ENCODE measurements at regions not wholly inside any gene's neighbourhood (a gene's known extent, or its start where the extent isn't known, plus 50 kb on each side); places are given as distances from the start of the nearest gene placed in this dataset.

DNA sequence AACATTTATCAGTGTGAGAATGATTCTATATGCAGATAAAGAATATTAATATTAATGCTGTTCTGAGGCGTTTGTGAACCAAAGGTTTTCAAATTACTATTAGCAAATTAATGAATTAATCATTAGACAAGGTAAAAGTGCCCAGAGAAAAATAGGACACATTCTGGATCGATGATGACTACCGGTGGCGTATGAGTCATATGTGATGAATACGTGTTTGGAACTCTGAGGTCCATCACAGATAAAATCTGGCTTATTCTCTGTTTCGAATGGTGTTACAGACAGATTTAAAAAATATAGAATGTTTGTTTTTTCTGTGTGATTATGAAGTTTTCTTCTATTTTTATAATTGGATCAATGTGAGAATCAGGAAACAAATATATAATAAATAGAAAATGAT lies 79.2 kb upstream of the RTL1 start:
- Histone ChIP-seq H2BK15ac (ENCODE audit: low read depth, poor library complexity, severe bottlenecking) (no peak overlapping the region), H3K4me1 (ENCODE audit: control insufficient read depth, insufficient read depth, low read depth, low read length) (peaks cover 3% of the 10 kb centered on the region), H3K27me3 (ENCODE audit: control insufficient read depth in 1 of 2, insufficient read depth in 1 of 2, low read length in 2 of 2) (no peaks in the 10 kb centered on the region), H4K8ac (ENCODE audit: low read length) (no peak overlapping the region), H3K4me2 (ENCODE audit: low read length, poor library complexity, severe bottlenecking) (no peak overlapping the region), H3K79me1 (replicated peaks; ENCODE audit: low read length, poor library complexity, severe bottlenecking) (no peaks in the 10 kb centered on the region), H3K23ac (ENCODE audit: low read length in 2 of 2) (no peak overlapping the region), H2AFZ (ENCODE audit: low read depth, low read length) (no peak overlapping the region), H3K9me3 (ENCODE audit: control insufficient read depth, low read length) (no peaks in the 10 kb centered on the region), H3K4ac (ENCODE audit: low read depth in 1 of 2, low read length in 2 of 2) (no peak overlapping the region), H3K4me3 (ENCODE audit: insufficient read depth in 1 of 2, low read depth in 1 of 2, low read length in 2 of 2) (no peak overlapping the region), H3K36me3 (ENCODE audit: control insufficient read depth in 1 of 2, insufficient read depth in 2 of 2, low read depth in 1 of 2, low read length in 2 of 2) (peaks cover 0 to 79% of the 10 kb centered on the region in 2 experiments), H3K9ac (ENCODE audit: low read length) (no peak overlapping the region), H2BK120ac (ENCODE audit: low read depth, low read length) (no peak overlapping the region), H2BK12ac (ENCODE audit: low read length in 2 of 2) (no peak overlapping the region), H2BK5ac (ENCODE audit: low read depth, low read length, poor library complexity, severe bottlenecking) (no peak overlapping the region), H4K91ac (ENCODE audit: low read length) (no peak overlapping the region), H3K14ac (ENCODE audit: low read length in 2 of 2) (no peak overlapping the region), H3K27ac (ENCODE audit: low read length, poor library complexity, severe bottlenecking) (no peak overlapping the region), H2AK5ac (ENCODE audit: low read length, severe bottlenecking) (no peak overlapping the region), H3K18ac (ENCODE audit: low read depth in 1 of 2, low read length in 2 of 2) (no peak overlapping the region)
- DNase-seq = no peak
- WGBS = 40% methylated on average over 5 of the region's 6 CpGs

DNA sequence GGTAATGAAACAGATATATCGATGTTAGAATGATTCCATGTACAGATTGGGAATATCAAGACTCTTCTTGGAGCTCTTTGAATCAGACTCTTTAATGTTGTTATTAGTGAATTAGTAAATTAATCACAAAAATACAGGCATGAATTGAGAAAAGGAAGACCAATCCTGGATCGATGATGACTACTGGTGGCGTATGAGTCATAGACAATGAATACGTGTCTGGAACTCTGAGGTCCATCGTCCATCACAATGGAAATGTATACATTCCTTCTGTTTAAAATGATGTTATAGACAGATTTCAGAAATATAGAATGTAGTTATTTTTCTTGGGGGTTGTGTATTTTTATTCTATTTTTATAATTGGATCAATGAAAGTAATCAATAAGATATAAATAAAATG lies 80.2 kb upstream of the RTL1 start:
- no peak overlapping the region for H3K27ac ChIP-seq (ENCODE audit: low read length, poor library complexity, severe bottlenecking)
- H3K4me2 ChIP-seq (ENCODE audit: low read length, poor library complexity, severe bottlenecking) = no peak overlapping the region
- H3K79me1 ChIP-seq (replicated peaks; ENCODE audit: low read length, poor library complexity, severe bottlenecking) = no peaks in the 10 kb centered on the region
- no peak overlapping the region for H2BK5ac ChIP-seq (ENCODE audit: low read depth, low read length, poor library complexity, severe bottlenecking)
- no peak for DNase-seq
- no peak overlapping the region for H2AFZ ChIP-seq (ENCODE audit: low read depth, low read length)
- no peak overlapping the region for H2AK5ac ChIP-seq (ENCODE audit: low read length, severe bottlenecking)
- H3K18ac ChIP-seq (ENCODE audit: low read depth in 1 of 2, low read length in 2 of 2) = no peak overlapping the region
- no peak overlapping the region for H4K8ac ChIP-seq (ENCODE audit: low read length)
- H3K4me3 ChIP-seq (ENCODE audit: insufficient read depth in 1 of 2, low read depth in 1 of 2, low read length in 2 of 2) = no peak overlapping the region
- H3K9ac ChIP-seq (ENCODE audit: low read length) = no peak overlapping the region
- no peak overlapping the region for H3K4ac ChIP-seq (ENCODE audit: low read depth in 1 of 2, low read length in 2 of 2)
- H2BK120ac ChIP-seq (ENCODE audit: low read depth, low read length) = no peak overlapping the region
- peaks cover 0 to 82% of the 10 kb centered on the region in 2 experiments for H3K36me3 ChIP-seq (ENCODE audit: control insufficient read depth in 1 of 2, insufficient read depth in 2 of 2, low read depth in 1 of 2, low read length in 2 of 2)
- no peak overlapping the region for H3K14ac ChIP-seq (ENCODE audit: low read length in 2 of 2)
- H2BK15ac ChIP-seq (ENCODE audit: low read depth, poor library complexity, severe bottlenecking) = no peak overlapping the region
- no peaks in the 10 kb centered on the region for H3K9me3 ChIP-seq (ENCODE audit: control insufficient read depth, low read length)
- no peaks in the 10 kb centered on the region for H3K27me3 ChIP-seq (ENCODE audit: control insufficient read depth in 1 of 2, insufficient read depth in 1 of 2, low read length in 2 of 2)
- H4K91ac ChIP-seq (ENCODE audit: low read length) = no peak overlapping the region
- no peak overlapping the region for H3K23ac ChIP-seq (ENCODE audit: low read length in 2 of 2)
- H2BK12ac ChIP-seq (ENCODE audit: low read length in 2 of 2) = no peak overlapping the region
- WGBS = 57% methylated on average over 3 of the region's 5 CpGs
- peaks cover 3% of the 10 kb centered on the region for H3K4me1 ChIP-seq (ENCODE audit: control insufficient read depth, insufficient read depth, low read depth, low read length)

DNA sequence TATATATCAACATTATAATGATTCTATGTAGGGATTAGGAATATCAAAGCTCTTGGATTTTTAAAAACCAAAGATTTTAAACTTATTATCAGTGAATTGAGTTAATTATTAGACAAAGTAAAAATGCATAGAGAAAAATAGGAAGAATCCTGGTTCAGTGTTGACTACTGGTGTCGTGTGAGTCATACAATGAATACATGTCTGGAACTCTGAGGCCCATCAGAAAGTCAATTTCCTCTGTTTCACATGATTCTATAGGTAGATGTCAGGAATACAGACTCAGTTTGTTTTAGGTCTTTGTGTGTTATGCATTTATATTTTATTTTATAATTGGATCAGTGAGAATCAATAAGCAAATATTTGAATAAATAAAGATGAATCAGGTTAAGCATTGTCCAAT lies 84.5 kb upstream of the RTL1 start:
- no peak for DNase-seq
- Histone ChIP-seq H3K4me1 (ENCODE audit: control insufficient read depth, insufficient read depth, low read depth, low read length) (peaks cover 1% of the 10 kb centered on the region), H3K14ac (ENCODE audit: low read length in 2 of 2) (no peak overlapping the region), H3K27ac (ENCODE audit: low read length, poor library complexity, severe bottlenecking) (peak overlapping the region; percentile 74), H3K4me3 (ENCODE audit: insufficient read depth in 1 of 2, low read depth in 1 of 2, low read length in 2 of 2) (no peak overlapping the region), H3K4ac (ENCODE audit: low read depth in 1 of 2, low read length in 2 of 2) (no peak overlapping the region), H3K36me3 (ENCODE audit: control insufficient read depth in 1 of 2, insufficient read depth in 2 of 2, low read depth in 1 of 2, low read length in 2 of 2) (peaks cover 0 to 85% of the 10 kb centered on the region in 2 experiments), H2BK15ac (ENCODE audit: low read depth, poor library complexity, severe bottlenecking) (no peak overlapping the region), H2BK120ac (ENCODE audit: low read depth, low read length) (no peak overlapping the region), H3K9ac (ENCODE audit: low read length) (no peak overlapping the region), H3K18ac (ENCODE audit: low read depth in 1 of 2, low read length in 2 of 2) (no peak overlapping the region), H3K27me3 (ENCODE audit: control insufficient read depth in 1 of 2, insufficient read depth in 1 of 2, low read length in 2 of 2) (no peaks in the 10 kb centered on the region), H3K4me2 (ENCODE audit: low read length, poor library complexity, severe bottlenecking) (no peak overlapping the region), H2AK5ac (ENCODE audit: low read length, severe bottlenecking) (no peak overlapping the region), H3K79me1 (replicated peaks; ENCODE audit: low read length, poor library complexity, severe bottlenecking) (peaks cover 1% of the 10 kb centered on the region), H2AFZ (ENCODE audit: low read depth, low read length) (no peak overlapping the region), H2BK12ac (ENCODE audit: low read length in 2 of 2) (no peak overlapping the region), H4K8ac (ENCODE audit: low read length) (no peak overlapping the region), H3K23ac (ENCODE audit: low read length in 2 of 2) (no peak overlapping the region), H3K9me3 (ENCODE audit: control insufficient read depth, low read length) (no peaks in the 10 kb centered on the region), H4K91ac (ENCODE audit: low read length) (no peak overlapping the region), H2BK5ac (ENCODE audit: low read depth, low read length, poor library complexity, severe bottlenecking) (no peak overlapping the region)
- 63% methylated on average over 1 of the region's 1 CpG for WGBS

DNA sequence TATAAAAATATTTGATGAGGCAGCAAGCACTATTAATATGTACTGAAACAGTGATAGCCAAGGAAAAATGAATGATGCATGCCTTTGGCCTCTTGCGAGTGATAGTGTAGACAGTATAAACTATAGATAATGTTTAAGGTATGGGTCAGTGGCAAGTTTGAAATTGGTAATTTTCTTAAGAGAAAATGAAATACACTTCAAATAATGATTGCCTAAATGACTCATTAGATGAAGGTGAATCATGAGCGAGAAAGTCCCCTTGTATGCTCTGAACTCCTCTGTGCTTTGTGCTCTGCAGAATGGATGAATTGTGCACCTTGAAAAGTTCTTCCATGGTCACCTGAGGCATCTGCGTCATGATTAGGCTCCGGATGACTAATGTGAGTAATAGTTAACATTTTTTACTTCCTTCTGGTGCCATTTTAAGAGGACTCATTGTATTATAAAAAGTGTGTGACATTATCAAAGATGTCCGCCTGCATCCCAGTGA lies 84.9 kb upstream of the RTL1 start:
- Histone ChIP-seq H2AFZ (ENCODE audit: low read depth, low read length) (no peak overlapping the region), H3K4me3 (ENCODE audit: insufficient read depth in 1 of 2, low read depth in 1 of 2, low read length in 2 of 2) (no peak overlapping the region)
- 87% methylated on average over 5 of the region's 5 CpGs for WGBS

More for the DNA sequence above, 84.9 kb upstream of the RTL1 start:
- H3K36me3 ChIP-seq (ENCODE audit: control insufficient read depth in 1 of 2, insufficient read depth in 2 of 2, low read depth in 1 of 2, low read length in 2 of 2) = peaks cover 0 to 83% of the 10 kb centered on the region in 2 experiments
- no peak overlapping the region for H2BK12ac ChIP-seq (ENCODE audit: low read length in 2 of 2)
- no peak overlapping the region for H3K4me2 ChIP-seq (ENCODE audit: low read length, poor library complexity, severe bottlenecking)
- DNase-seq = no peak
- no peak overlapping the region for H4K8ac ChIP-seq (ENCODE audit: low read length)
- no peaks in the 10 kb centered on the region for H3K9me3 ChIP-seq (ENCODE audit: control insufficient read depth, low read length)
- H3K14ac ChIP-seq (ENCODE audit: low read length in 2 of 2) = no peak overlapping the region
- H3K27ac ChIP-seq (ENCODE audit: low read length, poor library complexity, severe bottlenecking) = peak overlapping the region; percentile 74
- no peak overlapping the region for H3K23ac ChIP-seq (ENCODE audit: low read length in 2 of 2)
- no peak overlapping the region for H2AK5ac ChIP-seq (ENCODE audit: low read length, severe bottlenecking)
- peaks cover 1% of the 10 kb centered on the region for H3K79me1 ChIP-seq (replicated peaks; ENCODE audit: low read length, poor library complexity, severe bottlenecking)
- H4K91ac ChIP-seq (ENCODE audit: low read length) = no peak overlapping the region
- H2BK15ac ChIP-seq (ENCODE audit: low read depth, poor library complexity, severe bottlenecking) = no peak overlapping the region
- H3K18ac ChIP-seq (ENCODE audit: low read depth in 1 of 2, low read length in 2 of 2) = no peak overlapping the region
- H2BK5ac ChIP-seq (ENCODE audit: low read depth, low read length, poor library complexity, severe bottlenecking) = no peak overlapping the region
- H3K4ac ChIP-seq (ENCODE audit: low read depth in 1 of 2, low read length in 2 of 2) = no peak overlapping the region
- no peaks in the 10 kb centered on the region for H3K27me3 ChIP-seq (ENCODE audit: control insufficient read depth in 1 of 2, insufficient read depth in 1 of 2, low read length in 2 of 2)
- peaks cover 1% of the 10 kb centered on the region for H3K4me1 ChIP-seq (ENCODE audit: control insufficient read depth, insufficient read depth, low read depth, low read length)
- H3K9ac ChIP-seq (ENCODE audit: low read length) = no peak overlapping the region
- H2BK120ac ChIP-seq (ENCODE audit: low read depth, low read length) = no peak overlapping the region
